Stomach (tissue), 8 donors: ENCODE measurements at regions not wholly inside any gene's neighbourhood (a gene's known extent, or its start where the extent isn't known, plus 50 kb on each side); places are given as distances from the start of the nearest gene placed in this dataset.

ENCODE experiments used
- DNase-seq, 2 donors: peaks; one replicate each; pipeline versions ENCODE4 v3.0.0 to v3.0.0-alpha.2; 2013 to 2019
- H3K27ac ChIP-seq, 5 donors: fragments of 200-600 bp in 4 of 5; sonication (generic) in 4 of 5; one replicate each; pipeline ENCODE4 v1.5.1; 2013 to 2019; ENCODE audit warnings: mild to moderate bottlenecking in 1 of 5, moderate library complexity in 1 of 5
- H3K27me3 ChIP-seq, 3 donors: fragments of 200-600 bp; sonication (generic); one replicate each; pipeline ENCODE4 v1.5.1; 2017 to 2019; ENCODE audit warnings: mixed run types in 1 of 3
- H3K36me3 ChIP-seq, 4 donors: fragments of 200-600 bp; sonication (generic); 1 replicate in 3 of 4; 2 replicates in 1 of 4; pipeline ENCODE4 v1.5.1; 2016 to 2019
- H3K4me1 ChIP-seq, 4 donors: fragments of 200-600 bp; sonication (generic); one replicate each; pipeline ENCODE4 v1.5.1; 2016 to 2019
- H3K4me3 ChIP-seq, 4 donors: fragments of 200-600 bp; sonication (generic) in 3 of 4; one replicate each; pipeline ENCODE4 v1.5.1; 2016 to 2019; ENCODE audit warnings: mild to moderate bottlenecking in 1 of 4
- H3K9me3 ChIP-seq, 4 donors: fragments of 200-600 bp; sonication (generic); one replicate each; pipeline ENCODE4 v1.5.1; 2016 to 2019
- EP300 ChIP-seq: sonication (generic); formaldehyde crosslinking; IDR thresholded peaks from one replicate; pipeline ENCODE4 v1.6.1; 2017; ENCODE audit warnings: antibody characterized with exemption
- POLR2A ChIP-seq, 4 donors: fragments of 450-650 bp; IDR thresholded peaks; one replicate each; pipeline ENCODE4 v1.6.1; 2016; ENCODE audit warnings: antibody characterized with exemption in 4 of 4, control low read depth in 2 of 4, mild to moderate bottlenecking in 1 of 4, moderate library complexity in 1 of 4
- POLR2AphosphoS5 ChIP-seq, 3 donors: sonication (generic); formaldehyde crosslinking; IDR thresholded peaks; one replicate each; pipeline ENCODE4 v1.6.1; 2016; ENCODE audit warnings: antibody characterized with exemption in 3 of 3
- WGBS, 5 donors: extraction: QIAGEN DNeasy Blood & Tissue Kit in 3 of 5; methylation state at CpG; one replicate each; pipeline versions ENCODE4 v1.1.5 to v1.1.7; 2013 to 2018; 5-methylcytosine and 5-hydroxymethylcytosine counted together
- intact Hi-C: fragments of 100-400 bp; cut with DNase I; formaldehyde crosslinking; loops from one replicate; pipeline ENCODE4 v1.15.1; 2023; ENCODE audit warnings: low total_unique reads
- TF ChIP-seq, protein P1 (sequence below), 7 experiments: fragments of 450-650 bp in 4 of 7; fragments of 200-600 bp in 3 of 7; sonication (generic) in 3 of 7; IDR thresholded peaks; one replicate each; pipeline ENCODE4 v1.5.1; 2016 to 2019; ENCODE audit warnings: antibody characterized with exemption in 7 of 7, control low read depth in 2 of 7, mild to moderate bottlenecking in 1 of 7
- donor health status: healthy with polysubstance abuse.
- donor health status: Bipolar disorder and iron deficiency.
- donor health status: healthy.

DNA sequence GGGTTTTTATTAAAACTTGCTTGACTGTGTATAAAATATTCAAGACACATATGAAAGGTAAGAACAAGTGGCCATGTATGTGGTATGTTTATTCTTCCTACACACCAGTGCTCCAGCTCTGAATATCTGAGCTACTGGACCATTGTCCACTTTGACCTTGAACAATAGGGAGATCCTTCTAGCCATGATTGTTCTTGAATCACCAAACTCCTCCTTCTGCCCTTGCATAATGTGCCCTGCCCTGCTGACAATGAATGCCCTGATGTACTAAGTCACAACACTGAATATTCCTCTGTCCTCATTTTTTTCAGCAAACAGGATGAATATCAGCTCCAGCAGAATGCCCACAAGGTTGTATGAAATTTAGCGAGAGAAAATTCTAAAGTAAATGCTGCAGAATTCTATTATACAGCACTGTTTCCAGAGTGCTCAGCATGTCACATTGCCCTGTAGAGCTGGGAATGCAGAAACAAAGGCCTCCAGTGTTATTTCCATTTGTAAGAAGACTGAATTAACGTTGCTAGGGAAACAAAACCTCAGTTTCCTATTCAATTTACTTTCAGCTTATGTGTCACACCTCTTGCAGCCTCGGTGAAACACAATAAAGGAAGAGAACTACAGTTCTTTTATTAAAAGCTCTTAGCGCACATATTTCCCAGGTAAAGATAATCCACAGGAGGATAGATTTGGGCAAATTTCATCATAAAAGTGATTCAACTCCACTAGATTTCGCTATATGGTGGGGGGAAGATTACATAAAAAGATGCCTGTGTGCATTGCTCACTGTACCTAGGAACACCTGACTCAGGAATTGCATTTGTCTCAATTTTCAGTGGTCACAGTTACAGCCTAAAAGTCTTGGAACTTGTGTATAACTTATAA lies 187.4 kb upstream of the ATP1B1 start:
- DNase-seq: peak in 1 of 2 donors; percentile 56
- no peaks in the 10 kb centered on the region for H3K27me3 ChIP-seq
- intact Hi-C loops: no loop called here
- peak overlapping the region in 3 of 5 donors; percentile 74 to 85 (median 76) for H3K27ac ChIP-seq
- H3K4me3 ChIP-seq: no peak overlapping the region
- H3K4me1 ChIP-seq: peaks cover 14 to 31% (median 24%) of the 10 kb centered on the region in 4 donors
- TF ChIP-seq POLR2A (IDR thresholded peaks at IDR 0.05): no peak
- no peak for TF ChIP-seq EP300
- TF ChIP-seq, protein P1, sequence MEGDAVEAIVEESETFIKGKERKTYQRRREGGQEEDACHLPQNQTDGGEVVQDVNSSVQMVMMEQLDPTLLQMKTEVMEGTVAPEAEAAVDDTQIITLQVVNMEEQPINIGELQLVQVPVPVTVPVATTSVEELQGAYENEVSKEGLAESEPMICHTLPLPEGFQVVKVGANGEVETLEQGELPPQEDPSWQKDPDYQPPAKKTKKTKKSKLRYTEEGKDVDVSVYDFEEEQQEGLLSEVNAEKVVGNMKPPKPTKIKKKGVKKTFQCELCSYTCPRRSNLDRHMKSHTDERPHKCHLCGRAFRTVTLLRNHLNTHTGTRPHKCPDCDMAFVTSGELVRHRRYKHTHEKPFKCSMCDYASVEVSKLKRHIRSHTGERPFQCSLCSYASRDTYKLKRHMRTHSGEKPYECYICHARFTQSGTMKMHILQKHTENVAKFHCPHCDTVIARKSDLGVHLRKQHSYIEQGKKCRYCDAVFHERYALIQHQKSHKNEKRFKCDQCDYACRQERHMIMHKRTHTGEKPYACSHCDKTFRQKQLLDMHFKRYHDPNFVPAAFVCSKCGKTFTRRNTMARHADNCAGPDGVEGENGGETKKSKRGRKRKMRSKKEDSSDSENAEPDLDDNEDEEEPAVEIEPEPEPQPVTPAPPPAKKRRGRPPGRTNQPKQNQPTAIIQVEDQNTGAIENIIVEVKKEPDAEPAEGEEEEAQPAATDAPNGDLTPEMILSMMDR (IDR thresholded peaks at IDR 0.05): no peak
- no peak for TF ChIP-seq POLR2AphosphoS5 (IDR thresholded peaks at IDR 0.05)
- no peaks in the 10 kb centered on the region for H3K36me3 ChIP-seq
- 55 to 71% (median 59%) methylated on average over 5 of the region's 5 CpGs for WGBS, 5 donors
- no peaks in the 10 kb centered on the region for H3K9me3 ChIP-seq

DNA sequence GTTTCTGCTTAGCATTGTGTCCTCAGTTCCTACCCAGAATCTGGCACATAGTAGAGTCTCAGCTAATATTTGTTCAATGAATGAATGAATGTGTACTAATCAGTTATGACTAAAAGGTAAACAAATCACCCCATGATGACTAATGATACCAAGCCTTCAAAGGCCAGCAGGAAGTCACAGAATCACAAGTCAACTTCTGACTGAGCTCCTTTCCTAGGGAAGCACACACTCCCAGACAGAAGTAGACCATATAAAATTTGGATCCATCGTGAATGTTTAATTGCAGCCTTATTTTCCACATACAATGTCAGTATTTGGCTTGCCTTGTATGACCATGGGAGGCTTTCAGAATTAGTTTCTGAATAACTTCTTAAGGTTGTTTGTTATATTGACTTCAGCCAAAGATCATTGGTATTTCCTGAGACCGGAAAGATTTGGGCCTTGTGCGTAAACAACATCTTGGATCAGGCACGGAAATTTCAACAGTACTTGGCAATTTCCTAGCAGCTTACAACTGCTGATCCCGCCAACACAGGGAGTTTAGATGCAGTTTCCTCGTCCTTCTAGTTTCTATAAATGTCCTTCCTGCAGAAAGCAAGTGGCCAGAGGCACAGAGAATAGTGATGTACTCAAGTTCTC lies 185.9 kb upstream of the ATP1B1 start:
- WGBS, 5 donors: 12 to 28% (median 23%) methylated on average over 6 of the region's 6 CpGs
- Histone ChIP-seq H3K4me1 (peaks cover 14 to 31% (median 24%) of the 10 kb centered on the region in 4 donors), H3K4me3 (no peak overlapping the region), H3K9me3 (no peaks in the 10 kb centered on the region), H3K27me3 (no peaks in the 10 kb centered on the region), H3K27ac (peak overlapping the region; percentile 67 to 90 (median 76)), H3K36me3 (no peaks in the 10 kb centered on the region)
- intact Hi-C loops: no loop called here
- peak; percentile 37 to 78 for DNase-seq
- TF ChIP-seq POLR2AphosphoS5 (IDR thresholded peaks at IDR 0.05) (peak; percentile 15 to 79 (median 74)), EP300 (no peak)

DNA sequence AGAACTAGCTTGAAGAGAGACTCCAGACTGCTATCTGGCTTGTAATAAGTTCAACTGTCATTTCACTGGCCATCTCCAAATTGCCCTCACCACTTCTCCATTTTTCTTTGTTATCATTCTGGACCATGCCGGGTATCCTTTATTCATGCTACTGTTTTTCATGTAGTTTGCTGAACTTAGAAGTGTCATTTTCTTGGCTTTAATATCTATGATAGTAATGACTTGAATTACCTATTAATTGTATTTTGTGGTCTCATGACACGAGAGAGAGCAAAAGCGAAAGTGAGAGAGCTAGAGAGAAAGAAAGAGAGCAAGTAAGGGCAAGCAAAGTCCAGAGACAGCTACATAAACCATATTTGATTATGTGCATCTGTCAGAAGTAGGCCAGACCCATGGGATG lies 184.9 kb upstream of the ATP1B1 start:
- TF ChIP-seq POLR2AphosphoS5 (IDR thresholded peaks at IDR 0.05) (no peak), EP300 (no peak)
- no peaks in the 10 kb centered on the region for H3K36me3 ChIP-seq
- 45 to 68% (median 57%) methylated on average over 3 of the region's 3 CpGs for WGBS, 5 donors
- no peaks in the 10 kb centered on the region for H3K9me3 ChIP-seq
- intact Hi-C loops: no loop called here
- H3K4me1 ChIP-seq: peaks cover 14 to 31% (median 24%) of the 10 kb centered on the region in 4 donors
- H3K4me3 ChIP-seq: peak overlapping the region in 1 of 4 donors; percentile 3
- H3K27me3 ChIP-seq: no peaks in the 10 kb centered on the region
- DNase-seq: no peak
- H3K27ac ChIP-seq: peak overlapping the region; percentile 7 to 85 (median 74)

DNA sequence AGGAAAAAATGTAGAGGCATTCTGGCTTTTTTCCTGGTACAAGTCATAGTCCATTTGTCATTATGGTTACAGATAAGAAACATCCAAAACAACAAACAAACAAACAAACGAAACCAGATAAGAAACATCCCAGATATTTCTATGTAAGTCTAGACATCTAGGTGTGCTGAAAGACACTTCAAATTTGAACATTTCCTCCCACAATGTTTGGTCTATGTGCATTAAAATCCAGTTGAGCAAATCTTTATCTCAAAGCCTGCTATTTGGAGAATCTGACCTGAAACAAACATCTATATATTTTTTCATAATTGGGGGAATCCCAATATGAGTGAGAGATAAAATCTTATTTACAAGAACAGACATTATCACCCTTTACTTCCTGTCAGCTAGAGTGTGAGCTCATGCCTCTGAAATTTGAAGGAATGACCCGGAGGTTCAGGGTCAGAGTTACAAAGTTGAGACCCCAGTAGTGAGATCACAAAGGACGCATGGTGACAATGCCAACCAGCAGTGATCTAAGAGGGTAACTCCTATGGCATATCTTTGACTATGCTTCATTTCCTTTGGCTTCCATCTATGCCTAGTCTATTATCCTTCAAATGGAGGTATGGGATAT lies 182.9 kb upstream of the ATP1B1 start:
- intact Hi-C loops: no loop called here
- WGBS, 5 donors: 77 to 87% (median 80%) methylated on average over 3 of the region's 3 CpGs
- H3K36me3 ChIP-seq: no peaks in the 10 kb centered on the region
- no peaks in the 10 kb centered on the region for H3K27me3 ChIP-seq
- H3K27ac ChIP-seq: no peak overlapping the region
- TF ChIP-seq EP300 (no peak), POLR2AphosphoS5 (IDR thresholded peaks at IDR 0.05) (no peak), POLR2A (IDR thresholded peaks at IDR 0.05) (no peak)
- TF ChIP-seq, protein P1 (IDR thresholded peaks at IDR 0.05): no peak
- DNase-seq: no peak
- no peak overlapping the region for H3K4me3 ChIP-seq
- H3K9me3 ChIP-seq: no peaks in the 10 kb centered on the region
- peaks cover 14 to 31% (median 24%) of the 10 kb centered on the region in 4 donors for H3K4me1 ChIP-seq

DNA sequence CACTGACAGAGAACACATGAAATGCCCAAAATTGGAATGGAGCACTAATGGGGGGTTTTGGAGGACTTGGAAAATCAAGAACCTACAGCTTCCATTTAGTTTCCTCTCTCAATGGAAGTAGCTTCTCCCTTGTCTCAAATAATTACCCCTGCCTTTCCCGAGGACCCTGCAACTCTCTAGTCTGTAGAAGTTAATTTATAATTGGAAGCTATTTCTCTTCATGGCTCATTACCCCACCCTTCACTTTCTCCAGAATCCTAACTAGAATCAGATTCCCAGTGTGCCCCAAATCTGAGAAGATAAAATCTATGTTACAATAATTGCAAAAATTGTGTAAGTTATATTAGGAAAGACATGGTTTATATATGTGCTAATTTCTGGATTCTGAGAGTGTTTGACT lies 181.5 kb upstream of the ATP1B1 start:
- WGBS, 5 donors: 85 to 96% (median 89%) methylated on average over 1 of the region's 1 CpG
- H3K27ac ChIP-seq: no peak overlapping the region
- intact Hi-C loops: no loop called here
- H3K36me3 ChIP-seq: no peaks in the 10 kb centered on the region
- H3K27me3 ChIP-seq: no peaks in the 10 kb centered on the region
- no peak for DNase-seq
- H3K4me3 ChIP-seq: no peak overlapping the region
- TF ChIP-seq, protein P1 (IDR thresholded peaks at IDR 0.05): no peak
- TF ChIP-seq POLR2A (IDR thresholded peaks at IDR 0.05): no peak
- no peaks in the 10 kb centered on the region for H3K9me3 ChIP-seq
- H3K4me1 ChIP-seq: peaks cover 12 to 22% (median 18%) of the 10 kb centered on the region in 4 donors
